Mesendoderm (in vitro differentiated cells): ENCODE measurements at regions not wholly inside any gene's neighbourhood (a gene's known extent, or its start where the extent isn't known, plus 50 kb on each side); places are given as distances from the start of the nearest gene placed in this dataset.
A peak's percentile ranks its signal among the peaks of the same experiment; 100 is the strongest.

ENCODE experiments used
- DNase-seq: peaks from one replicate; pipeline ENCODE4 v3.0.0; 2013
- H2AK5ac ChIP-seq: 2 replicates; pipeline ENCODE4 v1.6.1; 2013; ENCODE audit warnings: low read length, inconsistent platforms
- H2BK120ac ChIP-seq: 2 replicates; pipeline ENCODE4 v1.6.1; 2013; ENCODE audit warnings: low read depth, mild to moderate bottlenecking, low read length, moderate library complexity, mixed read lengths
- H2BK15ac ChIP-seq: replicated peaks from 2 replicates; pipeline ENCODE4 v1.6.1; 2013; ENCODE audit warnings: low read depth, mild to moderate bottlenecking, moderate library complexity
- H2BK5ac ChIP-seq: 2 replicates; pipeline ENCODE4 v1.6.1; 2013; ENCODE audit warnings: low read length, inconsistent platforms
- H3K18ac ChIP-seq: 2 replicates; pipeline ENCODE4 v1.6.1; 2013; ENCODE audit warnings: mild to moderate bottlenecking, low read length, mixed read lengths
- H3K23ac ChIP-seq: one replicate; pipeline ENCODE4 v1.6.1; 2013; ENCODE audit warnings: low read length
- H3K27ac ChIP-seq: 2 replicates; pipeline ENCODE4 v1.5.1; 2013; ENCODE audit warnings: low read depth, mild to moderate bottlenecking, inconsistent platforms, low read length, moderate library complexity
- H3K27me3 ChIP-seq: 2 replicates; pipeline ENCODE4 v1.6.1; 2013; ENCODE audit warnings: low read length, control low read depth, mild to moderate bottlenecking, inconsistent platforms; ENCODE audit not compliant: insufficient read depth, poor library complexity
- H3K36me3 ChIP-seq: 2 replicates; pipeline ENCODE4 v1.6.1; 2013; ENCODE audit warnings: low read length, inconsistent platforms; ENCODE audit not compliant: control insufficient read depth, insufficient read depth
- H3K4ac ChIP-seq: one replicate; pipeline ENCODE4 v1.6.1; 2013; ENCODE audit warnings: low read depth, mild to moderate bottlenecking, low read length, moderate library complexity
- H3K4me1 ChIP-seq: 2 replicates; pipeline ENCODE4 v1.6.1; 2013; ENCODE audit warnings: low read depth, low read length, inconsistent platforms; ENCODE audit not compliant: control insufficient read depth
- H3K4me2 ChIP-seq: 2 replicates; pipeline ENCODE4 v1.6.1; 2013; ENCODE audit warnings: low read length
- H3K4me3 ChIP-seq: 2 replicates; pipeline ENCODE4 v1.5.1; 2013; ENCODE audit warnings: mild to moderate bottlenecking, low read length
- H3K56ac ChIP-seq: one replicate; pipeline ENCODE4 v1.6.1; 2013; ENCODE audit warnings: low read length
- H3K79me1 ChIP-seq: 2 replicates; pipeline ENCODE4 v1.6.1; 2013; ENCODE audit warnings: low read length, inconsistent platforms
- H3K79me2 ChIP-seq: 2 replicates; pipeline ENCODE4 v1.6.1; 2013; ENCODE audit warnings: mild to moderate bottlenecking, low read length; ENCODE audit not compliant: control insufficient read depth, insufficient read depth
- H3K9ac ChIP-seq: 2 replicates; pipeline ENCODE4 v1.6.1; 2013; ENCODE audit warnings: low read length, inconsistent platforms
- H4K5ac ChIP-seq: one replicate; pipeline ENCODE4 v1.6.1; 2013; ENCODE audit warnings: low read length
- H4K8ac ChIP-seq: one replicate; pipeline ENCODE4 v1.6.1; 2013; ENCODE audit warnings: low read depth, mild to moderate bottlenecking, control low read depth, low read length, moderate library complexity
- WGBS: extraction: QIAGEN DNeasy Blood & Tissue Kit; methylation state at CpG from one replicate; pipeline ENCODE4 v1.1.7; 2013; ENCODE audit warnings: low lambda C conversion rate, missing lambda C conversion rate; ENCODE audit not compliant: insufficient coverage; ENCODE audit errors: extremely low coverage; 5-methylcytosine and 5-hydroxymethylcytosine counted together

- Histone ChIP-seq H3K4me3 (no peak overlapping the region), H2BK5ac (no peak overlapping the region), H3K79me2 (no peaks in the 10 kb centered on the region), H2AK5ac (no peak overlapping the region), H3K4ac (no peak overlapping the region), H3K4me1 (no peaks in the 10 kb centered on the region), H3K18ac (no peak overlapping the region), H4K8ac (no peak overlapping the region), H3K9ac (peak overlapping the region; percentile 3), H3K36me3 (no peaks in the 10 kb centered on the region), H2BK120ac (no peak overlapping the region), H4K5ac (no peak overlapping the region), H3K79me1 (no peaks in the 10 kb centered on the region), H3K27ac (no peak overlapping the region), H3K23ac (no peak overlapping the region), H3K56ac (no peak overlapping the region), H2BK15ac (no peak overlapping the region), H3K27me3 (no peaks in the 10 kb centered on the region), H3K4me2 (peak overlapping the region; percentile 51)
- no peak for DNase-seq
- WGBS: no CpG with 5 or more reads among the region's 12 CpGs
Measured at GRCh38 chr16:6484081-6484480, 848.6 kb upstream of the RBFOX1 start.

DNA sequence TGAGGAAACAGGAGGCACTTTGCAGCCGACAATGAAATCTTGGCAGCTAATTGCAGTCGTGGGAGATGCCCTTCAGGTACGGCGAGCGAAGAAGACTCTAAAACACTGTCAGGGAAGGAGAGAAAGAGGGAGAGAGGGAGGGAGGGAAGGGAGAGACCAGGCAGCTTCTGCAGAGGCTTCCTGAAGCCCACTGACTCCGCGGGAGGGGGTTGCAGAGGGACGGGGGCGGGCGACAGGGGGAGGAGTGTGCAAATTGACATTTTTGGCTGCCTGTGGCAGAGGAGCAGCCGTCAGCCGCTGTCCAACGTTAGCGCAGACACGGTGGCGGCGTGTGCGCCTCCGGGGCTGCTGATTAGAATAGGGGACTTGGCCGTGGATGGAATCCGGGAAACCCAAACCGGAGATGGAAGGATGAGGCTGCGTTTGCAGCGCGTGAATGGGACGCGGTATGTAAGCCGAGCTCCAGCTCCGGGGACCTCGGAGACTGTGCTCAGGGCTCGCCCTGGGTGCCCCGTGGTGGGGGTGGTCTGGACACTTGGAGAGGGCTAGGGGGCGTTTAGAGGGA, 849.1 kb upstream of the RBFOX1 start:
- Histone ChIP-seq H4K5ac (no peak overlapping the region), H3K9ac (peak overlapping the region; percentile 3), H3K18ac (no peak overlapping the region), H3K27me3 (no peaks in the 10 kb centered on the region), H2BK5ac (no peak overlapping the region), H3K79me2 (no peaks in the 10 kb centered on the region), H3K4me2 (peak overlapping the region; percentile 51), H3K56ac (no peak overlapping the region), H3K36me3 (no peaks in the 10 kb centered on the region), H4K8ac (no peak overlapping the region), H3K27ac (no peak overlapping the region), H3K23ac (no peak overlapping the region), H3K4ac (no peak overlapping the region), H3K79me1 (no peaks in the 10 kb centered on the region), H2BK15ac (no peak overlapping the region), H3K4me3 (no peak overlapping the region), H2AK5ac (no peak overlapping the region), H2BK120ac (no peak overlapping the region), H3K4me1 (no peaks in the 10 kb centered on the region)
- no CpG with 5 or more reads among the region's 33 CpGs for WGBS
- DNase-seq: peak; percentile 71

- no peaks in the 10 kb centered on the region for H3K4me1 ChIP-seq
- H2AK5ac ChIP-seq: no peak overlapping the region
- no peak overlapping the region for H3K4me3 ChIP-seq
- H2BK15ac ChIP-seq: no peak overlapping the region
- no peak overlapping the region for H4K5ac ChIP-seq
- no peaks in the 10 kb centered on the region for H3K79me1 ChIP-seq
- H3K56ac ChIP-seq: no peak overlapping the region
- no peak overlapping the region for H3K23ac ChIP-seq
- H3K4me2 ChIP-seq: peak overlapping the region; percentile 7
- H3K27me3 ChIP-seq: no peaks in the 10 kb centered on the region
- H3K4ac ChIP-seq: no peak overlapping the region
- WGBS: no CpG with 5 or more reads among the region's 65 CpGs
- no peak overlapping the region for H2BK120ac ChIP-seq
- no peaks in the 10 kb centered on the region for H3K79me2 ChIP-seq
- H3K27ac ChIP-seq: no peak overlapping the region
- no peak for DNase-seq
- H2BK5ac ChIP-seq: no peak overlapping the region
- H3K36me3 ChIP-seq: no peaks in the 10 kb centered on the region
- H3K9ac ChIP-seq: no peak overlapping the region
- no peak overlapping the region for H4K8ac ChIP-seq
- no peak overlapping the region for H3K18ac ChIP-seq
Measured at GRCh38 chr16:6482696-6483468, 849.8 kb upstream of the RBFOX1 start.

- Histone ChIP-seq H4K5ac (no peak overlapping the region), H4K8ac (no peak overlapping the region), H3K23ac (no peak overlapping the region), H3K4me3 (no peak overlapping the region), H2BK5ac (no peak overlapping the region), H3K4me2 (no peak overlapping the region), H3K79me1 (no peaks in the 10 kb centered on the region), H3K4ac (no peak overlapping the region), H3K9ac (no peak overlapping the region), H3K27me3 (no peaks in the 10 kb centered on the region), H3K36me3 (no peaks in the 10 kb centered on the region), H3K18ac (no peak overlapping the region), H2BK15ac (no peak overlapping the region), H3K4me1 (no peaks in the 10 kb centered on the region), H2AK5ac (no peak overlapping the region), H3K56ac (no peak overlapping the region), H3K79me2 (no peaks in the 10 kb centered on the region), H2BK120ac (no peak overlapping the region), H3K27ac (no peak overlapping the region)
- DNase-seq: no peak
- 100% methylated on average over 1 of the region's 2 CpGs for WGBS
Measured at GRCh38 chr16:6481894-6482293, 850.8 kb upstream of the RBFOX1 start.

DNA sequence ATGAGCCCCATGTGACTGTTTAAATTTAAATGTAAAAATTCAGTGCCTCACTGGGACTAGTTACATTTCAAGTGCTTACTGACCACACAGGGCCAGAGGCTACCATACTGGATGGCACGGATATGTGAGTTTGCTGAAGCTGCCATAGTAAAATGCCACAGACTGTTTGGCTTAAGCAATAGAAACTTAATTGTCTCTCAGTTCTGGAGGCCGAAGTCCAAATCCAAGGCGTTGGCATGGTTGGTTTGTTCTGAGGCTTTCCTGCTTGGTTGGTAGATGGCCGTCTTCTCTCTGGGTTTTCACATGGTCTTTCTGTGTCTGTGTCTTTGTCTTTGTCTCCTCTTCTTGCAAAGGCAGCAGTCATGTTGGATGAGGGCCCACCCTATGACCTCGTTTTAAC, 878.9 kb upstream of the RBFOX1 start:
- Histone ChIP-seq H4K5ac (no peak overlapping the region), H3K4me3 (no peak overlapping the region), H2BK15ac (no peak overlapping the region), H3K27me3 (no peaks in the 10 kb centered on the region), H3K79me1 (no peaks in the 10 kb centered on the region), H3K27ac (no peak overlapping the region), H3K9ac (no peak overlapping the region), H3K18ac (no peak overlapping the region), H2BK120ac (no peak overlapping the region), H3K4ac (no peak overlapping the region), H4K8ac (no peak overlapping the region), H3K79me2 (no peaks in the 10 kb centered on the region), H2BK5ac (no peak overlapping the region), H3K4me2 (no peak overlapping the region), H2AK5ac (no peak overlapping the region), H3K36me3 (no peaks in the 10 kb centered on the region), H3K23ac (no peak overlapping the region), H3K4me1 (no peaks in the 10 kb centered on the region), H3K56ac (no peak overlapping the region)
- no peak for DNase-seq
- WGBS: no CpG with 5 or more reads among the region's 5 CpGs
